Esophagus muscularis mucosa (tissue), 4 donors: ENCODE measurements at regions not wholly inside any gene's neighbourhood (a gene's known extent, or its start where the extent isn't known, plus 50 kb on each side); places are given as distances from the start of the nearest gene placed in this dataset.

Source experiments
- EP300 ChIP-seq: sonication (generic); formaldehyde crosslinking; IDR thresholded peaks from one replicate; pipeline ENCODE4 v1.6.1; 2017; ENCODE audit warnings: antibody characterized with exemption
- POLR2A ChIP-seq: fragments of 450-650 bp; IDR thresholded peaks from one replicate; pipeline ENCODE4 v1.6.1; 2017; ENCODE audit warnings: antibody characterized with exemption, moderate library complexity, mild to moderate bottlenecking, low read depth
- POLR2AphosphoS5 ChIP-seq, 2 donors: sonication (generic); formaldehyde crosslinking; IDR thresholded peaks; one replicate each; pipeline ENCODE4 v1.6.1; 2017; ENCODE audit warnings: antibody characterized with exemption in 2 of 2
- TF ChIP-seq, protein P1 (sequence below), 3 experiments: fragments of 200-600 bp in 2 of 3; fragments of 450-650 bp in 1 of 3; sonication (generic) in 2 of 3; IDR thresholded peaks; one replicate each; pipeline ENCODE4 v1.5.1; 2017 to 2019; ENCODE audit warnings: antibody characterized with exemption in 3 of 3, mild to moderate bottlenecking in 2 of 3, moderate library complexity in 1 of 3

DNA sequence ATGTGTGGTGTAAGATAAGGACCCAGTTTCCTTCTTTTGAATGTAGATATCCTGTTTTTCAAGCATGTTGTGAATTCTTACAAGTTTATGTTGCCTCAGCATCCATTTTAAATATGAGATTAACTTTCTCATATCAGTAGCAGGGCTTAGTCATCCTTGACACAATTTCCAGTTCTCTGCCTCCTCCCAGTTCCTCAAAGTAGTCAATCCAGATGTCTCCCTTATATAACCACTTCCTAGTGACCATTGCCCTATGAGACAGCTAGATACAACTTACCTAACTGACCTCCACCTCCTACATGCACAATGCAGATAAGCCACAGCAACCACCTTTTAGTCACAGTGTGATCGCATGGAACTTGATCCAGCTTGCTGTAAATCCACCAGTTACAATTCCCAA is 269.2 kb upstream of the ZNF521 start:
- TF ChIP-seq, protein P1, sequence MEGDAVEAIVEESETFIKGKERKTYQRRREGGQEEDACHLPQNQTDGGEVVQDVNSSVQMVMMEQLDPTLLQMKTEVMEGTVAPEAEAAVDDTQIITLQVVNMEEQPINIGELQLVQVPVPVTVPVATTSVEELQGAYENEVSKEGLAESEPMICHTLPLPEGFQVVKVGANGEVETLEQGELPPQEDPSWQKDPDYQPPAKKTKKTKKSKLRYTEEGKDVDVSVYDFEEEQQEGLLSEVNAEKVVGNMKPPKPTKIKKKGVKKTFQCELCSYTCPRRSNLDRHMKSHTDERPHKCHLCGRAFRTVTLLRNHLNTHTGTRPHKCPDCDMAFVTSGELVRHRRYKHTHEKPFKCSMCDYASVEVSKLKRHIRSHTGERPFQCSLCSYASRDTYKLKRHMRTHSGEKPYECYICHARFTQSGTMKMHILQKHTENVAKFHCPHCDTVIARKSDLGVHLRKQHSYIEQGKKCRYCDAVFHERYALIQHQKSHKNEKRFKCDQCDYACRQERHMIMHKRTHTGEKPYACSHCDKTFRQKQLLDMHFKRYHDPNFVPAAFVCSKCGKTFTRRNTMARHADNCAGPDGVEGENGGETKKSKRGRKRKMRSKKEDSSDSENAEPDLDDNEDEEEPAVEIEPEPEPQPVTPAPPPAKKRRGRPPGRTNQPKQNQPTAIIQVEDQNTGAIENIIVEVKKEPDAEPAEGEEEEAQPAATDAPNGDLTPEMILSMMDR (IDR thresholded peaks at IDR 0.05), result no peak
- TF ChIP-seq POLR2A, result no peak
- TF ChIP-seq EP300, result no peak
- no peak for TF ChIP-seq POLR2AphosphoS5 (IDR thresholded peaks at IDR 0.05)
